ENCODE measurements at regions not wholly inside any gene's neighbourhood (a gene's known extent, or its start where the extent isn't known, plus 50 kb on each side); places are given as distances from the start of the nearest gene placed in this dataset.
"Not testable (repeated sequence)": the region's sequence is repeated elsewhere in the genome, so short reads cannot be mapped to it uniquely, and the experiment has no call there.

GRCh38 chrY:18686027-18686426 lies 87.5 kb downstream of the HSFY2 start:
- not testable (repeated sequence) for TF ChIP-seq YY1 (IDR thresholded peaks at IDR 0.05; ENCODE audit: insufficient read depth, insufficient read length); ZNF274 (IDR thresholded peaks at IDR 0.05; ENCODE audit: low read depth, low read length)

All from NT2/D1 (cell line).